ENCODE measurements at regions not wholly inside any gene's neighbourhood (a gene's known extent, or its start where the extent isn't known, plus 50 kb on each side); places are given as distances from the start of the nearest gene placed in this dataset.

GRCh38 chr5:68431186-68431585 lies 215.6 kb downstream of the PIK3R1 start:
- no peak for DNase-seq (ENCODE audit: low spot score)

GRCh38 chr5:68431601-68432337 lies 216.2 kb downstream of the PIK3R1 start:
- DNase-seq (ENCODE audit: low spot score): no peak

- no peak for DNase-seq (ENCODE audit: low spot score)
Measured at GRCh38 chr5:68432682-68433081, 217.1 kb downstream of the PIK3R1 start.

- no peak for DNase-seq (ENCODE audit: low spot score)
Measured at GRCh38 chr5:68433526-68433922, 218.0 kb downstream of the PIK3R1 start.

GRCh38 chr5:68433923-68434879 lies 218.6 kb downstream of the PIK3R1 start:
- peak; percentile 58 for DNase-seq (ENCODE audit: low spot score)

GRCh38 chr5:68435611-68436010 lies 220.1 kb downstream of the PIK3R1 start:
- DNase-seq (ENCODE audit: low spot score): no peak

GRCh38 chr5:68436686-68437520 lies 221.3 kb downstream of the PIK3R1 start:
- DNase-seq (ENCODE audit: low spot score): no peak

- DNase-seq (ENCODE audit: low spot score): no peak
Measured at GRCh38 chr5:68438876-68439275, 223.3 kb downstream of the PIK3R1 start.

- DNase-seq (ENCODE audit: low spot score): no peak
Measured at GRCh38 chr5:68440245-68440644, 224.7 kb downstream of the PIK3R1 start.

GRCh38 chr5:68440651-68441050 lies 225.1 kb downstream of the PIK3R1 start:
- no peak for DNase-seq (ENCODE audit: low spot score)

- no peak for DNase-seq (ENCODE audit: low spot score)
Measured at GRCh38 chr5:68441309-68442073, 225.9 kb downstream of the PIK3R1 start.

- DNase-seq (ENCODE audit: low spot score): no peak
Measured at GRCh38 chr5:68443091-68443490, 227.5 kb downstream of the PIK3R1 start.

GRCh38 chr5:68444048-68444447 lies 228.5 kb downstream of the PIK3R1 start:
- DNase-seq (ENCODE audit: low spot score): no peak

GRCh38 chr5:68444833-68445232 lies 229.3 kb downstream of the PIK3R1 start:
- no peak for DNase-seq (ENCODE audit: low spot score)

GRCh38 chr5:68445257-68446069 lies 229.9 kb downstream of the PIK3R1 start:
- DNase-seq (ENCODE audit: low spot score): no peak

- no peak for DNase-seq (ENCODE audit: low spot score)
Measured at GRCh38 chr5:68446070-68446357, 230.5 kb downstream of the PIK3R1 start.

GRCh38 chr5:68446487-68446894 lies 230.9 kb downstream of the PIK3R1 start:
- no peak for DNase-seq (ENCODE audit: low spot score)

- DNase-seq (ENCODE audit: low spot score): no peak
Measured at GRCh38 chr5:68447136-68447929, 231.8 kb downstream of the PIK3R1 start.

GRCh38 chr5:68449380-68449779 lies 233.8 kb downstream of the PIK3R1 start:
- DNase-seq (ENCODE audit: low spot score): no peak
